DMS153 treated with DMSO at 0.1 percent for 48 hours (cell line): ENCODE measurements at regions not wholly inside any gene's neighbourhood (a gene's known extent, or its start where the extent isn't known, plus 50 kb on each side); places are given as distances from the start of the nearest gene placed in this dataset.

Source experiments
- DNase-seq: peaks from one replicate; lab custom pipeline; 2025; ENCODE audit not compliant: unreplicated experiment; lab: John Stamatoyannopoulos, UW

GRCh38 chr13:89749888-89750287 is 1597.6 kb upstream of the MIR17HG start:
- DNase-seq: no peak

- DNase-seq: no peak
Observed at GRCh38 chr13:89750371-89750770, 1597.1 kb upstream of the MIR17HG start.

GRCh38 chr13:89751432-89751930 is 1596.0 kb upstream of the MIR17HG start:
- DNase-seq: no peak

- no peak for DNase-seq
Observed at GRCh38 chr13:89752394-89752793, 1595.1 kb upstream of the MIR17HG start.

GRCh38 chr13:89755729-89756492 is 1591.6 kb upstream of the MIR17HG start:
- no peak for DNase-seq

- DNase-seq: no peak
Observed at GRCh38 chr13:89763005-89763404, 1584.5 kb upstream of the MIR17HG start.

GRCh38 chr13:89783221-89783755 is 1564.2 kb upstream of the MIR17HG start:
- DNase-seq: no peak

- no peak for DNase-seq
Observed at GRCh38 chr13:89784161-89784809, 1563.2 kb upstream of the MIR17HG start.

- DNase-seq: no peak
Observed at GRCh38 chr13:89786531-89786930, 1561.0 kb upstream of the MIR17HG start.

- DNase-seq: no peak
Observed at GRCh38 chr13:89790696-89791095, 1556.8 kb upstream of the MIR17HG start.

- no peak for DNase-seq
Observed at GRCh38 chr13:89791971-89792630, 1555.4 kb upstream of the MIR17HG start.

- no peak for DNase-seq
Observed at GRCh38 chr13:89796196-89796595, 1551.3 kb upstream of the MIR17HG start.

- no peak for DNase-seq
Observed at GRCh38 chr13:89803839-89804238, 1543.6 kb upstream of the MIR17HG start.

GRCh38 chr13:89806594-89806993 is 1540.9 kb upstream of the MIR17HG start:
- no peak for DNase-seq

GRCh38 chr13:89812856-89813255 is 1534.6 kb upstream of the MIR17HG start:
- DNase-seq: no peak

GRCh38 chr13:89816404-89816803 is 1531.1 kb upstream of the MIR17HG start:
- no peak for DNase-seq

- DNase-seq: no peak
Observed at GRCh38 chr13:89822467-89822866, 1525.0 kb upstream of the MIR17HG start.

GRCh38 chr13:89827552-89827951 is 1519.9 kb upstream of the MIR17HG start:
- no peak for DNase-seq

GRCh38 chr13:89828506-89828905 is 1519.0 kb upstream of the MIR17HG start:
- DNase-seq: no peak

- no peak for DNase-seq
Observed at GRCh38 chr13:89831157-89831556, 1516.3 kb upstream of the MIR17HG start.

GRCh38 chr13:89832827-89833226 is 1514.7 kb upstream of the MIR17HG start:
- no peak for DNase-seq

GRCh38 chr13:89843621-89844020 is 1503.9 kb upstream of the MIR17HG start:
- DNase-seq: no peak
